HG03520 (cell line): ENCODE measurements at regions not wholly inside any gene's neighbourhood (a gene's known extent, or its start where the extent isn't known, plus 50 kb on each side); places are given as distances from the start of the nearest gene placed in this dataset.
"Not testable (repeated sequence)": the region's sequence is repeated elsewhere in the genome, so short reads cannot be mapped to it uniquely, and the experiment has no call there.

Source experiments
- ATAC-seq: cut with Tn5 transposase; IDR thresholded peaks from one replicate; pipeline ENCODE4 v1.9.1; 2021; ENCODE audit warnings: mild to moderate bottlenecking, moderate library complexity; ENCODE audit not compliant: unreplicated experiment

- no peak for ATAC-seq
Observed at GRCh38 chr14:51574009-51574408, 77.7 kb upstream of the FRMD6 start.

GRCh38 chr14:51575349-51576116, 76.2 kb upstream of the FRMD6 start:
- no peak for ATAC-seq

GRCh38 chr14:51576117-51576430, 75.6 kb upstream of the FRMD6 start:
- ATAC-seq = no peak

- no peak for ATAC-seq
Observed at GRCh38 chr14:51576879-51577278, 74.8 kb upstream of the FRMD6 start.

- ATAC-seq = no peak
Observed at GRCh38 chr14:51578853-51579252, 72.9 kb upstream of the FRMD6 start.

GRCh38 chr14:51581017-51581881, 70.5 kb upstream of the FRMD6 start:
- ATAC-seq = no peak

- no peak for ATAC-seq
Observed at GRCh38 chr14:51582437-51582836, 69.3 kb upstream of the FRMD6 start.

GRCh38 chr14:51585055-51585454, 66.7 kb upstream of the FRMD6 start:
- no peak for ATAC-seq

- no peak for ATAC-seq
Observed at GRCh38 chr14:51592836-51593235, 58.9 kb upstream of the FRMD6 start.

- no peak for ATAC-seq
Observed at GRCh38 chr14:51593397-51593796, 58.3 kb upstream of the FRMD6 start.

GRCh38 chr14:51595881-51596455, 55.7 kb upstream of the FRMD6 start:
- no peak for ATAC-seq

- no peak for ATAC-seq
Observed at GRCh38 chr14:51596488-51597117, 55.1 kb upstream of the FRMD6 start.

GRCh38 chr14:51597261-51598001, 54.3 kb upstream of the FRMD6 start:
- ATAC-seq = no peak

- ATAC-seq = not testable (repeated sequence)
Observed at GRCh38 chr14:51598924-51599600, 52.6 kb upstream of the FRMD6 start.

- no peak for ATAC-seq
Observed at GRCh38 chr14:51600658-51601057, 51.1 kb upstream of the FRMD6 start.
